ENCODE measurements at regions not wholly inside any gene's neighbourhood (a gene's known extent, or its start where the extent isn't known, plus 50 kb on each side); places are given as distances from the start of the nearest gene placed in this dataset.
A peak's percentile ranks its signal among the peaks of the same experiment; 100 is the strongest.

GRCh38 chr3:127482216-127483004 lies 108.1 kb downstream of the TPRA1 start:
- DNase-seq (ENCODE audit: low read depth): peak; percentile 28
- TF ChIP-seq POLR2A (IDR thresholded peaks at IDR 0.05; ENCODE audit: extremely low read depth, insufficient read length) (no peak), CTCF (IDR thresholded peaks at IDR 0.05; ENCODE audit: low read depth, low read length) (no peak), MYC (IDR thresholded peaks at IDR 0.05; ENCODE audit: low read depth, low read length) (no peak), MAX (IDR thresholded peaks at IDR 0.05; ENCODE audit: low read depth, low read length) (no peak)
- H3K4me3 ChIP-seq (ENCODE audit: low read depth, low read length): no peak overlapping the region

GRCh38 chr3:127480196-127480954 lies 110.2 kb downstream of the TPRA1 start:
- no peak overlapping the region for H3K4me3 ChIP-seq (ENCODE audit: low read depth, low read length)
- no peak for DNase-seq (ENCODE audit: low read depth)
- no peak for TF ChIP-seq MYC (IDR thresholded peaks at IDR 0.05; ENCODE audit: low read depth, low read length)
- TF ChIP-seq POLR2A (IDR thresholded peaks at IDR 0.05; ENCODE audit: extremely low read depth, insufficient read length): no peak
- no peak for TF ChIP-seq CTCF (IDR thresholded peaks at IDR 0.05; ENCODE audit: low read depth, low read length)
- no peak for TF ChIP-seq MAX (IDR thresholded peaks at IDR 0.05; ENCODE audit: low read depth, low read length)

GRCh38 chr3:127479449-127479848 lies 111.1 kb downstream of the TPRA1 start:
- no peak overlapping the region for H3K4me3 ChIP-seq (ENCODE audit: low read depth, low read length)
- TF ChIP-seq MAX (IDR thresholded peaks at IDR 0.05; ENCODE audit: low read depth, low read length) (no peak), MYC (IDR thresholded peaks at IDR 0.05; ENCODE audit: low read depth, low read length) (no peak), POLR2A (IDR thresholded peaks at IDR 0.05; ENCODE audit: extremely low read depth, insufficient read length) (no peak), CTCF (IDR thresholded peaks at IDR 0.05; ENCODE audit: low read depth, low read length) (no peak)
- DNase-seq (ENCODE audit: low read depth): peak; percentile 9

GRCh38 chr3:127478922-127479321 lies 111.6 kb downstream of the TPRA1 start:
- TF ChIP-seq CTCF (IDR thresholded peaks at IDR 0.05; ENCODE audit: low read depth, low read length) (no peak), POLR2A (IDR thresholded peaks at IDR 0.05; ENCODE audit: extremely low read depth, insufficient read length) (no peak), MAX (IDR thresholded peaks at IDR 0.05; ENCODE audit: low read depth, low read length) (no peak)
- DNase-seq (ENCODE audit: low read depth): no peak
- no peak overlapping the region for H3K4me3 ChIP-seq (ENCODE audit: low read depth, low read length)

- no peak overlapping the region for H3K4me3 ChIP-seq (ENCODE audit: low read depth, low read length)
- TF ChIP-seq POLR2A (IDR thresholded peaks at IDR 0.05; ENCODE audit: extremely low read depth, insufficient read length) (no peak), MYC (IDR thresholded peaks at IDR 0.05; ENCODE audit: low read depth, low read length) (no peak), MAX (IDR thresholded peaks at IDR 0.05; ENCODE audit: low read depth, low read length) (no peak), CTCF (IDR thresholded peaks at IDR 0.05; ENCODE audit: low read depth, low read length) (no peak)
- no peak for DNase-seq (ENCODE audit: low read depth)
Measured at GRCh38 chr3:127477396-127477795, 113.1 kb downstream of the TPRA1 start.

Data from NB4 (cell line).